Calu3 (cell line): ENCODE measurements at regions not wholly inside any gene's neighbourhood (a gene's known extent, or its start where the extent isn't known, plus 50 kb on each side); places are given as distances from the start of the nearest gene placed in this dataset.

ENCODE experiments used
- BruUV-seq: library from RNA; stranded (reverse); fragments of 400-500 nt; replicated peaks from 2 replicates; lab custom pipeline; 2021; lab: Mats Ljungman, UMichigan
- CTCF ChIA-PET: fragments of 300-600 bp; sonication (Branson Sonifier 250); formaldehyde crosslinking; loops from one replicate; lab custom pipeline; 2022; ENCODE audit warnings: antibody characterized with exemption; lab: Charles Lee
- DNase-seq: peaks from one replicate; pipeline ENCODE4 v3.0.0; 2022
- H3K27ac Mint-ChIP-seq: one replicate; pipeline ENCODE4 v1.8.0; 2022; ENCODE audit warnings: mixed read lengths; ENCODE audit not compliant: unreplicated experiment
- H3K27me3 Mint-ChIP-seq: one replicate; pipeline ENCODE4 v1.8.0; 2022; ENCODE audit warnings: mixed read lengths; ENCODE audit not compliant: unreplicated experiment
- H3K36me3 Mint-ChIP-seq: one replicate; pipeline ENCODE4 v1.8.0; 2022; ENCODE audit warnings: mild to moderate bottlenecking, moderate library complexity, mixed read lengths; ENCODE audit not compliant: insufficient read depth, unreplicated experiment
- H3K4me1 Mint-ChIP-seq: one replicate; pipeline ENCODE4 v1.8.0; 2022; ENCODE audit warnings: mild to moderate bottlenecking, low read depth, mixed read lengths; ENCODE audit not compliant: unreplicated experiment
- H3K4me3 Mint-ChIP-seq: one replicate; pipeline ENCODE4 v1.8.0; 2022; ENCODE audit warnings: mild to moderate bottlenecking, low read depth, moderate library complexity, mixed read lengths; ENCODE audit not compliant: unreplicated experiment
- H3K9me3 Mint-ChIP-seq: one replicate; pipeline ENCODE4 v1.8.0; 2022; ENCODE audit warnings: low read depth, mixed read lengths; ENCODE audit not compliant: unreplicated experiment
- intact Hi-C: fragments of 100-400 bp; cut with micrococcal nuclease; formaldehyde crosslinking; loops from one replicate; pipeline ENCODE4 v1.10.0; 2022; ENCODE audit not compliant: unreplicated experiment
- TF ChIP-seq, protein P1 (sequence below): fragments of 200-600 bp; IDR thresholded peaks from one replicate; pipeline ENCODE4 v1.8.0; 2022; ENCODE audit warnings: antibody characterized with exemption; ENCODE audit not compliant: unreplicated experiment

DNA sequence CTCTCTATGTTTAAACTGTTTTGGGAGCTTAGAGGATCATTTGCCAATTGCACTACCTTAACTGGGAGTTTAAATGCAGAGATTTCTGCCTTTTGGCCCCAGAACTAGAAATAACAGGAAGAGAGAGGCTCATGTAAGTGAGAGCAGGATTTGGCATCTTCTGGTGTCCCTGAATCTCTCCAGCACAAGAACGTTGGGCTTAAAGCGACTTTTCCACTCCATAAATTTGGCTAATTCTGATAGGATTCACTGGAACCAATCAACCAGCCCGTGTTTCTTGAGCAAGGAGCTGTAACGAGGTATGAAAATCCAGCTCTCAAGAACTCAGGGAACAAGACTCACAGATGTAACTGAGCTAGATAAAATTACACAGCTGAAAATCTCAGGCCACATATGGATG, 181.0 kb downstream of the C1D start:
- H3K9me3 Mint-ChIP-seq = no peaks in the 10 kb centered on the region

DNA sequence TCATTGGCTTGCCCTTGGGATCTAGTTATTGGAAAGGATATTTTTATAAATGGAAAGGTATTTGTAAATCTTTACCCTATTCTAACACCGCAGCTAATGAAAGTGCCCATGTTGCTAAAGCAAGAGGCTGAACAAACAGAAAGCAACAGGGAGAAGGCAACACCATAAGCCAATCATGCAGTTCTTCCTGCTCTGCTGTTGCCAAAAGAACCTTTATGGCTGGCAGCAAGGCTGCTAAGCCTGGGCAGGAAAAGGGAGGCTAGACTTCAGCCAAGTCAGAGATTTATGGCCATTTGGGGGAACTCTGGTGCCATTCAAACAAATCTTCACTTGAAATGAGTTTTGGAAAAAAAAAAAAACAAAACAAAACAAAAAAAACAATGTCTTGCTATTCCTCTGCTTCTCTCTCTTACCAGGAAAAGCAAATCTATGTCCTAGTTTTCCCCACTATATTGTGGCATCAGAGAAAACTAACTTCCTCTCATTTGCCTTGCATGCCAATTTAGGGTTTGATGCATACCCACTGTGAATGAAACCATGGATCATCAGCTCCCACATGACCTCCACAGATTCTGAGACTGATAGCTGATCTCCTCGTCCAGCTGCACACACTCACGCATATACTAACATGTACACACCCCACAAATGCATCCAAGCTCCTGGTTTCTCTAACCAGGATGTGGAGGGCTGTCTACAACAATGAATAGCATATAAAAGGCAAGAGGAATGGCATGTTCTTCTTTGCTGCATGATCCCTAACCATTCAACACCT, 179.3 kb downstream of the C1D start:
- no TSS peak for BruUV-seq
- TF ChIP-seq, protein P1, sequence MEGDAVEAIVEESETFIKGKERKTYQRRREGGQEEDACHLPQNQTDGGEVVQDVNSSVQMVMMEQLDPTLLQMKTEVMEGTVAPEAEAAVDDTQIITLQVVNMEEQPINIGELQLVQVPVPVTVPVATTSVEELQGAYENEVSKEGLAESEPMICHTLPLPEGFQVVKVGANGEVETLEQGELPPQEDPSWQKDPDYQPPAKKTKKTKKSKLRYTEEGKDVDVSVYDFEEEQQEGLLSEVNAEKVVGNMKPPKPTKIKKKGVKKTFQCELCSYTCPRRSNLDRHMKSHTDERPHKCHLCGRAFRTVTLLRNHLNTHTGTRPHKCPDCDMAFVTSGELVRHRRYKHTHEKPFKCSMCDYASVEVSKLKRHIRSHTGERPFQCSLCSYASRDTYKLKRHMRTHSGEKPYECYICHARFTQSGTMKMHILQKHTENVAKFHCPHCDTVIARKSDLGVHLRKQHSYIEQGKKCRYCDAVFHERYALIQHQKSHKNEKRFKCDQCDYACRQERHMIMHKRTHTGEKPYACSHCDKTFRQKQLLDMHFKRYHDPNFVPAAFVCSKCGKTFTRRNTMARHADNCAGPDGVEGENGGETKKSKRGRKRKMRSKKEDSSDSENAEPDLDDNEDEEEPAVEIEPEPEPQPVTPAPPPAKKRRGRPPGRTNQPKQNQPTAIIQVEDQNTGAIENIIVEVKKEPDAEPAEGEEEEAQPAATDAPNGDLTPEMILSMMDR = no peak
- no peaks in the 10 kb centered on the region for H3K9me3 Mint-ChIP-seq
- CTCF ChIA-PET = no interaction called here
- no peak overlapping the region for H3K27ac Mint-ChIP-seq
- intact Hi-C loops = no loop called here
- H3K36me3 Mint-ChIP-seq = no peaks in the 10 kb centered on the region
- H3K4me3 Mint-ChIP-seq = no peak overlapping the region
- no peaks in the 10 kb centered on the region for H3K27me3 Mint-ChIP-seq
- H3K4me1 Mint-ChIP-seq = no peaks in the 10 kb centered on the region
- no peak for DNase-seq

More for the DNA sequence above, 181.0 kb downstream of the C1D start:
- Mint-ChIP-seq H3K27me3 (peaks cover 8% of the 10 kb centered on the region), H3K36me3 (no peaks in the 10 kb centered on the region), H3K4me3 (no peak overlapping the region), H3K4me1 (no peaks in the 10 kb centered on the region), H3K27ac (no peak overlapping the region)
- no TSS peak for BruUV-seq
- CTCF ChIA-PET = no interaction called here
- no peak for DNase-seq
- intact Hi-C loops = no loop called here
- TF ChIP-seq, protein P1 = no peak

DNA sequence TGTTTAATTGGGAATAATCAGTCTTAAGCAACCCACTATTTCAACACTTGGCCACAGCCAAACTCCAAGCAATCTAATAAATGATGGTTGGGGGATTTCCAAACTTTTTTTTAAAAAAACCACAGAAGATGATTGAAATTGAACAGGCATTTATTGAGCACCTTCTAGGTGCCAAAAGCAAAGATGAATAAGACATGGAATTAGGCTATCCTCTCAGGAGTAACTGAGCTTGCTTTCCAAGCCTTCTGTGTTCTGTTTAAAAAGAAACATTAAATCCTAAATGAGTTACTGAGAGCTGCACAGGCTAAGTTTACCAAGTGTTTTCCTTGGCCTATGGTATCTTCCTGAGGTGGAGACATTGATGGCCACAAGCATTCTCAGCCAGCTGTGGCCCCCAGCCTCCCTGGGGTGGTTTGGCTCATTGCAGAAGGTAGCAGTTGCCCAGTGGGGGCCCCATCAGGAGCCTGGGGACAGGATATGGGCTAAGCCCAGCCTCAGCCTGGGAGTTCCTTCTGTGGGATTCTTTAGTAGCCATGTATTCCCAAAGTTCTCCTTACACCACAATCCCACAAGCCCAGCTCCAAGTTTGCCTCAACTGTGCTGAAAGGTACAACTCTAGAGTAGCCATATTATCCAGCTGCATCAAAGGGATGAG, 174.3 kb downstream of the C1D start:
- BruUV-seq = no TSS peak
- no peak for DNase-seq
- intact Hi-C loops = no loop called here
- Mint-ChIP-seq H3K27me3 (peaks cover 25% of the 10 kb centered on the region), H3K36me3 (no peaks in the 10 kb centered on the region), H3K27ac (no peak overlapping the region), H3K4me1 (no peaks in the 10 kb centered on the region), H3K4me3 (no peak overlapping the region), H3K9me3 (no peaks in the 10 kb centered on the region)
- TF ChIP-seq, protein P1 = no peak
- CTCF ChIA-PET = no interaction called here

DNA sequence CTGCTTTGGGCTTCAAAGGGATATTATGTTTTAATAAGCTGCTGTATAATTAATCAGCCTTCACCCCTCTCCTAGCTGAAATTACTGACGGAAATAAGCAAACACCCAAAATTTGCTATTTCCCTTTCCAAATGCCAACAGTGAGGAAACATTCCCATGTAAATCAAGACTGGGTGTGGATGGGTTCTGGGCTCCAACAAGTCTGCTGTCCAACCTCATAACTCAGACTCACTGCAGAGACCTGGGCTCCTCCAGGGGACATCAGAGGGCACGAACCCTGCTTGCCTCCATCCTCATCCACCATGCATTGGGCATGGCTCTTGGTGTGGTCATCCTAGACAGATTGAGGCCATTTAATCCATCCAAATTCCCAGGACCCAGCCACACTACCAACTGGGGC, 173.7 kb downstream of the C1D start:
- TF ChIP-seq, protein P1 = no peak
- H3K4me3 Mint-ChIP-seq = no peak overlapping the region
- no peaks in the 10 kb centered on the region for H3K36me3 Mint-ChIP-seq
- no peak for DNase-seq
- intact Hi-C loops = no loop called here
- CTCF ChIA-PET = no interaction called here
- BruUV-seq = no TSS peak
- H3K27me3 Mint-ChIP-seq = peaks cover 30% of the 10 kb centered on the region
- no peak overlapping the region for H3K27ac Mint-ChIP-seq
- H3K9me3 Mint-ChIP-seq = no peaks in the 10 kb centered on the region
- H3K4me1 Mint-ChIP-seq = no peaks in the 10 kb centered on the region
